H1 (cell line): ENCODE measurements at regions not wholly inside any gene's neighbourhood (a gene's known extent, or its start where the extent isn't known, plus 50 kb on each side); places are given as distances from the start of the nearest gene placed in this dataset.

Source experiments
- CTCF ChIA-PET: fragments of 300-600 bp; sonication (Branson Sonifier 250); formaldehyde crosslinking; loops from one replicate; lab custom pipeline; 2021; ENCODE audit not compliant: partially characterized antibody; lab: Charles Lee
- POLR2A ChIA-PET: fragments of 300-600 bp; sonication (Branson Sonifier 250); formaldehyde crosslinking; loops from one replicate; lab custom pipeline; 2021; ENCODE audit warnings: inconsistent platforms; ENCODE audit not compliant: partially characterized antibody; lab: Charles Lee
- DNase-seq, 2 experiments: peaks; one replicate each; pipeline versions ENCODE4 v3.0.0 to v3.0.0-alpha.2; 2010 to 2022; ENCODE audit warnings: low spot score in 2 of 2, low read depth in 1 of 2, mixed read lengths in 1 of 2
- FAIRE-seq: peaks from 2 replicates; lab custom pipeline; 2011; peaks lifted over from hg19 to GRCh38; lab: Jason Lieb, UNC
- H2AFZ ChIP-seq: 2 replicates; pipeline ENCODE4 v1.8.1; 2012; ENCODE audit warnings: low read length, inconsistent platforms
- H2AK5ac ChIP-seq: 2 replicates; pipeline ENCODE4 v1.6.1; 2013; ENCODE audit warnings: low read depth, low read length
- H2BK120ac ChIP-seq: replicated peaks from 2 replicates; pipeline ENCODE3; 2013; ENCODE audit warnings: low read depth, low read length, inconsistent platforms
- H2BK12ac ChIP-seq: 2 replicates; pipeline ENCODE4 v1.6.1; 2013; ENCODE audit warnings: low read depth, low read length
- H2BK15ac ChIP-seq: 2 replicates; pipeline ENCODE4 v1.6.1; 2013; ENCODE audit warnings: low read length
- H2BK20ac ChIP-seq: 2 replicates; pipeline ENCODE4 v1.6.1; 2013; ENCODE audit warnings: low read length
- H2BK5ac ChIP-seq: 2 replicates; pipeline ENCODE4 v1.6.1; 2013; ENCODE audit warnings: low read depth, low read length
- H3K14ac ChIP-seq: 2 replicates; pipeline ENCODE4 v1.6.1; 2013; ENCODE audit warnings: inconsistent platforms; ENCODE audit not compliant: insufficient read length
- H3K18ac ChIP-seq: 2 replicates; pipeline ENCODE4 v1.6.1; 2013; ENCODE audit warnings: low read length; ENCODE audit errors: extremely low read depth
- H3K23ac ChIP-seq: 2 replicates; pipeline ENCODE4 v1.6.1; 2013; ENCODE audit warnings: inconsistent platforms; ENCODE audit not compliant: insufficient read length
- H3K23me2 ChIP-seq: 2 replicates; pipeline ENCODE4 v1.6.1; 2013; ENCODE audit warnings: low read depth, low read length
- H3K27ac ChIP-seq: 2 replicates; pipeline ENCODE4 v1.6.1; 2011; ENCODE audit warnings: low read depth, low read length, inconsistent platforms
- H3K27me3 ChIP-seq, 4 experiments: replicated peaks in 1 of 4; 1 replicate in 1 of 4; 2 replicates in 3 of 4; pipeline versions ENCODE4 v1.6.1 to v1.8.1; 2011 to 2013; ENCODE audit warnings: low read length in 3 of 4, mild to moderate bottlenecking in 3 of 4, inconsistent platforms in 2 of 4, mixed read lengths in 2 of 4, moderate library complexity in 1 of 4; ENCODE audit not compliant: control insufficient read depth in 3 of 4, insufficient read depth in 3 of 4; ENCODE audit errors: extremely low read depth in 1 of 4
- H3K36me3 ChIP-seq, 4 experiments: 2 replicates each; pipeline versions ENCODE4 v1.6.1 to v1.8.1; 2011 to 2013; ENCODE audit warnings: mild to moderate bottlenecking in 4 of 4, low read length in 3 of 4, moderate library complexity in 2 of 4, control low read depth in 1 of 4, inconsistent platforms in 1 of 4; ENCODE audit not compliant: insufficient read depth in 4 of 4, control insufficient read depth in 2 of 4
- H3K4ac ChIP-seq: replicated peaks from 2 replicates; pipeline ENCODE3; 2013; ENCODE audit warnings: low read length, low read depth, mixed read lengths, inconsistent platforms; ENCODE audit not compliant: insufficient read length
- H3K4me1 ChIP-seq, 4 experiments: replicated peaks in 1 of 4; 1 replicate in 1 of 4; 2 replicates in 3 of 4; pipeline versions ENCODE4 v1.6.1 to v1.8.1; 2011 to 2013; ENCODE audit warnings: low read length in 3 of 4, inconsistent platforms in 2 of 4, mixed read lengths in 1 of 4; ENCODE audit not compliant: insufficient read depth in 4 of 4, control insufficient read depth in 3 of 4
- H3K4me2 ChIP-seq, 2 experiments: 2 replicates each; pipeline versions ENCODE4 v1.6.1 to v1.8.1; 2011 to 2013; ENCODE audit warnings: low read depth in 2 of 2, low read length in 2 of 2, control low read depth in 1 of 2, inconsistent platforms in 1 of 2, mild to moderate bottlenecking in 1 of 2; ENCODE audit not compliant: insufficient read depth in 1 of 2
- H3K4me3 ChIP-seq, 4 experiments: fragments of 200-600, 300-600 bp in 1 of 4; sonication (generic), shearing (Covaris generic), sonication (Bioruptor Twin) in 1 of 4; 2 replicates each; pipeline versions ENCODE4 v1.5.1 to v1.8.1; 2011 to 2016; ENCODE audit warnings: low read length in 4 of 4, low read depth in 3 of 4, control low read depth in 2 of 4, inconsistent platforms in 2 of 4, mild to moderate bottlenecking in 2 of 4, mixed read lengths in 1 of 4, moderate library complexity in 1 of 4; ENCODE audit not compliant: insufficient read depth in 2 of 4; ENCODE audit errors: extremely low read depth in 1 of 4
- H3K56ac ChIP-seq: replicated peaks from 2 replicates; pipeline ENCODE3; 2013; ENCODE audit warnings: low read depth, mild to moderate bottlenecking, mixed read lengths, low read length, inconsistent platforms; ENCODE audit not compliant: insufficient read length
- H3K79me1 ChIP-seq: 2 replicates; pipeline ENCODE4 v1.6.1; 2013; ENCODE audit warnings: low read depth, low read length, control low read depth
- H3K79me2 ChIP-seq, 2 experiments: 2 replicates each; pipeline versions ENCODE4 v1.6.1 to v1.8.1; 2012 to 2013; ENCODE audit warnings: low read length in 2 of 2, mild to moderate bottlenecking in 2 of 2, inconsistent platforms in 1 of 2; ENCODE audit not compliant: insufficient read depth in 2 of 2, control insufficient read depth in 1 of 2
- H3K9ac ChIP-seq, 4 experiments: replicated peaks in 1 of 4; 1 replicate in 1 of 4; 2 replicates in 3 of 4; pipeline versions ENCODE4 v1.6.1 to v1.8.1; 2011 to 2013; ENCODE audit warnings: low read depth in 3 of 4, low read length in 3 of 4, control low read depth in 2 of 4, mild to moderate bottlenecking in 2 of 4, moderate library complexity in 2 of 4, inconsistent platforms in 1 of 4; ENCODE audit errors: extremely low read depth in 1 of 4
- H3K9me3 ChIP-seq, 2 experiments: 2 replicates each; pipeline versions ENCODE4 v1.6.1 to v1.8.1; 2012 to 2013; ENCODE audit warnings: mild to moderate bottlenecking in 2 of 2, moderate library complexity in 2 of 2, control low read depth in 1 of 2, inconsistent platforms in 1 of 2, low read depth in 1 of 2, low read length in 1 of 2, mixed read lengths in 1 of 2; ENCODE audit not compliant: insufficient read depth in 2 of 2
- H4K20me1 ChIP-seq, 2 experiments: replicated peaks in 1 of 2; 2 replicates each; pipeline versions ENCODE3 to v1.8.1; 2011 to 2013; ENCODE audit warnings: inconsistent platforms in 2 of 2, low read length in 2 of 2, mild to moderate bottlenecking in 1 of 2; ENCODE audit not compliant: insufficient read depth in 2 of 2, control insufficient read depth in 1 of 2
- H4K5ac ChIP-seq: 2 replicates; pipeline ENCODE4 v1.6.1; 2013; ENCODE audit warnings: low read length, low read depth, mixed read lengths, inconsistent platforms; ENCODE audit not compliant: insufficient read length
- H4K8ac ChIP-seq: 2 replicates; pipeline ENCODE4 v1.8.0; 2013; ENCODE audit warnings: mild to moderate bottlenecking, moderate library complexity, low read length, inconsistent platforms; ENCODE audit not compliant: insufficient read depth; ENCODE audit errors: extremely low read depth
- H4K91ac ChIP-seq: replicated peaks from 2 replicates; pipeline ENCODE3; 2013; ENCODE audit warnings: low read length, mixed read lengths, inconsistent platforms; ENCODE audit not compliant: insufficient read length
- CEBPB ChIP-seq: IDR thresholded peaks from 2 replicates; pipeline ENCODE4 v1.6.1; 2012; ENCODE audit warnings: low read depth, low read length
- HDAC6 ChIP-seq: IDR thresholded peaks from one replicate; pipeline ENCODE4 v1.7.1; 2012; ENCODE audit warnings: low read depth, mild to moderate bottlenecking, inconsistent platforms, low read length, moderate library complexity
- JUND ChIP-seq: IDR thresholded peaks from 2 replicates; pipeline ENCODE4 v1.6.1; 2011; ENCODE audit warnings: mild to moderate bottlenecking, improper control_type of control experiment, low read length
- RAD21 ChIP-seq, 2 experiments: IDR thresholded peaks in 1 of 2; conservative IDR thresholded peaks in 1 of 2; 2 replicates each; pipeline ENCODE4 v1.6.1; 2011; ENCODE audit warnings: low read depth in 2 of 2, low read length in 2 of 2, improper control_type of control experiment in 1 of 2, inconsistent platforms in 1 of 2, mild to moderate bottlenecking in 1 of 2, moderate library complexity in 1 of 2
- RNF2 ChIP-seq: fragments of 200-900, 300-1000 bp; sonication (generic); IDR thresholded peaks from 2 replicates; pipeline ENCODE4 v1.7.1; 2016; ENCODE audit warnings: borderline replicate concordance, low read depth, mild to moderate bottlenecking, antibody characterized with exemption, low read length; ENCODE audit not compliant: poor library complexity, severe bottlenecking; ENCODE audit errors: missing control alignments
- TBP ChIP-seq: IDR thresholded peaks from 2 replicates; pipeline ENCODE4 v1.6.1; 2011; ENCODE audit warnings: low read depth, low read length, improper control_type of control experiment
- WGBS, 2 experiments: shearing (Covaris generic) in 1 of 2; methylation state at CpG; one replicate each; pipeline versions ENCODE4 v1.1.6 to v1.1.7; 2013 to 2015; ENCODE audit warnings: low lambda C conversion rate in 2 of 2, mixed read lengths in 2 of 2, inconsistent platforms in 1 of 2, low coverage in 1 of 2, missing lambda C conversion rate in 1 of 2; ENCODE audit not compliant: insufficient replicate concordance in 2 of 2, insufficient coverage in 1 of 2, insufficient read length in 1 of 2; ENCODE audit errors: extremely low coverage in 1 of 2, missing lambda C conversion rate in 1 of 2; 5-methylcytosine and 5-hydroxymethylcytosine counted together
- TF ChIP-seq, protein P1 (sequence below): IDR thresholded peaks from 2 replicates; pipeline ENCODE4 v1.6.1; 2012; ENCODE audit warnings: inconsistent platforms

DNA sequence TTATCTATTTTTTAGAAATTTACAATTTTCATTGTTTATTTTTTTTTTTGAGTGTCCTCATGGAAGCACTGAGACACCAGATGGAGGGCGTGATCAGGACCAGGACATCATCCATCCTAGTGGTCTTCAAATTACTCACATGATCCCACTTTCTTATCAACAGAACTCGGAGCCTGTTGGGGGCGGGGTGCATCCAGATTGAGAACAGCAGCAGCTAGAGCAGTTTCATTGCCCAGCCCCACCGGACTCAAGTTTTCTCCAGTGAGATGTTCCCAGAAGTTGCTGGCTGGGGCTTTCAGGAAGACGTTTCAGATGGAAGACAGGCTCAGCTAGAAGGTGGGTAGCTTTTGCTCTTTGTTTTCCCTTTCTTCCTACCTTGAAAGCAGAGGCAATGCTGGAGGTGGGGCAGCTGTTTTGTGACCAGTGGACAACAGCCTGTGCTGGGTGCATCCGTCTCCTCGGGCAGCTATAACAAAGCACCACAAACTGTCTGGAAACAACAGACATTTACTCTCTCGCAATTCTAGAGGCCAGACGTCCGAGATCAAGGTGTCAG lies 562.1 kb downstream of the TBC1D22A start:
- no peak overlapping the region for H2BK12ac ChIP-seq
- FAIRE-seq (no peak), DNase-seq (no peak)
- CTCF ChIA-PET, result no interaction called here
- no peak overlapping the region for H3K14ac ChIP-seq
- H3K4me2 ChIP-seq, result no peak overlapping the region
- H4K20me1 ChIP-seq, result no peaks in the 10 kb centered on the region
- POLR2A ChIA-PET, result no interaction called here
- no peak overlapping the region for H3K18ac ChIP-seq
- no peak overlapping the region for H2AK5ac ChIP-seq
- H3K23ac ChIP-seq, result no peak overlapping the region
- no peak overlapping the region for H2BK20ac ChIP-seq
- no peak overlapping the region for H4K8ac ChIP-seq
- no peak overlapping the region for H4K5ac ChIP-seq
- no peaks in the 10 kb centered on the region for H3K4me1 ChIP-seq
- no peak overlapping the region for H3K56ac ChIP-seq
- TF ChIP-seq JUND (no peak), TBP (no peak), HDAC6 (no peak), CEBPB (no peak), RAD21 (IDR thresholded peaks at IDR 0.05 in 1 of 2, conservative IDR thresholded peaks at IDR 0.05 in 1 of 2; ENCODE audit: low read depth in 2 of 2, low read length in 2 of 2) (no peak), RNF2 (no peak)
- TF ChIP-seq, protein P1, sequence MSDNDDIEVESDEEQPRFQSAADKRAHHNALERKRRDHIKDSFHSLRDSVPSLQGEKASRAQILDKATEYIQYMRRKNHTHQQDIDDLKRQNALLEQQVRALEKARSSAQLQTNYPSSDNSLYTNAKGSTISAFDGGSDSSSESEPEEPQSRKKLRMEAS, result no peak
- H3K27ac ChIP-seq, result no peak overlapping the region
- H3K79me2 ChIP-seq, result no peaks in the 10 kb centered on the region
- H3K9me3 ChIP-seq, result peaks cover 71 to 90% of the 10 kb centered on the region in 2 experiments
- no peaks in the 10 kb centered on the region; a peak in 1 of 7 replicates for H3K27me3 ChIP-seq
- H4K91ac ChIP-seq, result no peak overlapping the region
- 72% methylated on average over 8 of the region's 10 CpGs; no CpG with 5 or more reads in 1 of the 2 experiments for WGBS, 2 experiments
- H3K4ac ChIP-seq, result no peak overlapping the region
- no peak overlapping the region for H2BK15ac ChIP-seq
- H2BK5ac ChIP-seq, result no peak overlapping the region
- H2AFZ ChIP-seq, result no peak overlapping the region
- no peaks in the 10 kb centered on the region for H3K23me2 ChIP-seq
- H3K4me3 ChIP-seq, result no peak overlapping the region
- no peaks in the 10 kb centered on the region for H3K79me1 ChIP-seq
- H3K36me3 ChIP-seq, result no peaks in the 10 kb centered on the region; a peak in 1 of 8 replicates
- no peak overlapping the region for H3K9ac ChIP-seq
- no peak overlapping the region for H2BK120ac ChIP-seq
